ENCODE measurements at regions not wholly inside any gene's neighbourhood (a gene's known extent, or its start where the extent isn't known, plus 50 kb on each side); places are given as distances from the start of the nearest gene placed in this dataset.
"Not testable (repeated sequence)": the region's sequence is repeated elsewhere in the genome, so short reads cannot be mapped to it uniquely, and the experiment has no call there.

DNA sequence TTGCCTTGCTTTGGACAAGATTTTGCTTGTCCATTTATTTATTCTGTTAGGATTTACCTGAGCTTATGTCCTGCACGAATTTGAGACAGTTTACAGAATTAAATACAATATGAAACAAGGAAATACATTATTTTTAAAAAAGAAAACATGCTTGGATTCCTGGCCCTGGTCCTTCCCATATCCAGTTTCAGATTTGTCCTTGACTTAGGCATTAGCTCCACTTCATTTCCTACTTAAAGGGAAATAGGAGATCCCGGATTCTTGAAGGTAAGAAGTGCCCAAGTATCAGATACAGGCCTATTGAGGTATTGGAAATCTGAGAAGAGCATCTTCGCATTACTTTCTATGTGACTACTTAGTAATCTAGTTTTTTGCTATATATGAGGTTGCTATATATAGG lies 672.0 kb downstream of the SI start:
- no peak overlapping the region for H3K4me3 Mint-ChIP-seq
- POLR2A ChIA-PET = no interaction called here
- H3K9me3 Mint-ChIP-seq = no peaks in the 10 kb centered on the region
- H3K27ac Mint-ChIP-seq = no peak overlapping the region
- no peak for DNase-seq
- CTCF ChIA-PET = interaction anchor here (0.5 to 1.3 kb wide), 2 partner anchors 9 to 929 kb away, joined by 3 read pairs; no protein-coding TSS in a partner anchor
- H3K4me1 Mint-ChIP-seq = no peaks in the 10 kb centered on the region
- H3K36me3 Mint-ChIP-seq (ENCODE audit: low read depth) = no peaks in the 10 kb centered on the region
- H3K27me3 Mint-ChIP-seq = no peaks in the 10 kb centered on the region

DNA sequence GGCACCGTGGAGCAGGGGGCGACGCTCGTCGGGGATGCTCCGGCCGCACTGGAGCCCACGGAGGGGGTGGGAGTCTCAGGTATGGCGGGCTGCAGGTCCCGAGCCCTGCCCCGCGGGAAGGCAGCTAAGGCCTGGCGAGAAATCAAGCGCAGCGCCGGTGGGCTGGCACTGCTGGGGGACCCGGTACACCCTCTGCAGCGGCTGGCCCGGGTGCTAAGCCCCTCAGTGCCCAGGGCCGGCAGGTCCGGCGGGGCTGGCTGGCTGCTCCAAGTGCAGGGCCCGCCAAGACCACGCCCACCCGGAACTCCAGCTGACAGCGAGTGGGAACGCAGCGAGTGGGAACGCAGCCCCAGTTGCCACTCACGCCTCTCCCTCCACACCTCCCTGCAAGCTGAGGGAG lies 676.4 kb downstream of the SI start:
- Mint-ChIP-seq H3K9me3 (no peaks in the 10 kb centered on the region), H3K36me3 (ENCODE audit: low read depth) (no peaks in the 10 kb centered on the region), H3K27ac (no peak overlapping the region), H3K4me3 (no peak overlapping the region), H3K27me3 (no peaks in the 10 kb centered on the region), H3K4me1 (no peaks in the 10 kb centered on the region)
- ChIA-PET POLR2A (no interaction called here), CTCF (no interaction called here)
- no peak for DNase-seq

DNA sequence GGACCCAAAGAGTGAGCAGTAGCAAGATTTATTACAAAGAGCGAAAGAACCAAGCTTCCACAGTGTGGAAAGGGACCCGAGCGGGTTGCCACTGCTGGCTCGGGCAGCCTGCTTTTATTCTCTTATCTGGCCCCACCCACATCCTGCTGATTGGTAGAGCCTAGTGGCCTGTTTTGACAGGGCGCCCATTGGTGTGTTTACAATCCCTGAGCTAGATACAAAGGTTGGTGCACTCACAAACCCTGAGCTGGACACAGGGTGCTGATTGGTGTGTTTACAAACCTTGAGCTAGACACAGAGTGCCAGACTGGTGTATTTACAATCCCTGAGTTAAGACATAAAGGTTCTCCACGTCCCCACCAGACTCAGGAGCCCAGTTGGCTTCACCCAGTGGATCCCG lies 676.9 kb downstream of the SI start:
- H3K27me3 Mint-ChIP-seq; H3K27ac Mint-ChIP-seq; H3K36me3 Mint-ChIP-seq (ENCODE audit: low read depth); H3K4me1 Mint-ChIP-seq; CTCF ChIA-PET; POLR2A ChIA-PET; H3K4me3 Mint-ChIP-seq; H3K9me3 Mint-ChIP-seq; DNase-seq: not testable (repeated sequence)

DNA sequence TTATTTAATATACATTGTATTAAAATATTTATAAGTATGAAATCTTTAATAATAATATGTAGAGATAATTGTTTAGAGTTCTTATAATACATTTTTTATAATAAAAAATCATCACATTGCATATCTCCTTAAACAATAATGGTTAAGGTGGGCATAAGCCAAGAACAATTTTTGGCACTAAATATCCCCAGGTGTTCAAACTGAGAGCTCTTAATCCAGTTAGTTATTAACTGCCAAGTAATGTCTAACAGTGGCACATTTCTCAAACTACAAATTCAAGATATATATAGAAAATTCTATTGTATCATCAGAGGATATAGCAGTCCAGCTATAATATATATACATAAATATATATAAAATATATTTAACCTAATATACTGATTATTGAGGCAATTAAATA lies 680.8 kb downstream of the SI start:
- POLR2A ChIA-PET = no interaction called here
- no peak overlapping the region for H3K4me3 Mint-ChIP-seq
- H3K4me1 Mint-ChIP-seq = no peaks in the 10 kb centered on the region
- no peak for DNase-seq
- H3K36me3 Mint-ChIP-seq (ENCODE audit: low read depth) = no peaks in the 10 kb centered on the region
- no peaks in the 10 kb centered on the region for H3K9me3 Mint-ChIP-seq
- H3K27me3 Mint-ChIP-seq = no peaks in the 10 kb centered on the region
- H3K27ac Mint-ChIP-seq = no peak overlapping the region
- CTCF ChIA-PET = no interaction called here

- Mint-ChIP-seq H3K4me1 (no peaks in the 10 kb centered on the region), H3K27me3 (no peaks in the 10 kb centered on the region), H3K4me3 (no peak overlapping the region), H3K36me3 (ENCODE audit: low read depth) (no peaks in the 10 kb centered on the region), H3K9me3 (no peaks in the 10 kb centered on the region), H3K27ac (no peak overlapping the region)
- DNase-seq = no peak
- ChIA-PET CTCF (no interaction called here), POLR2A (no interaction called here)
Observed at GRCh38 chr3:164393171-164393570, 685.1 kb downstream of the SI start.

DNA sequence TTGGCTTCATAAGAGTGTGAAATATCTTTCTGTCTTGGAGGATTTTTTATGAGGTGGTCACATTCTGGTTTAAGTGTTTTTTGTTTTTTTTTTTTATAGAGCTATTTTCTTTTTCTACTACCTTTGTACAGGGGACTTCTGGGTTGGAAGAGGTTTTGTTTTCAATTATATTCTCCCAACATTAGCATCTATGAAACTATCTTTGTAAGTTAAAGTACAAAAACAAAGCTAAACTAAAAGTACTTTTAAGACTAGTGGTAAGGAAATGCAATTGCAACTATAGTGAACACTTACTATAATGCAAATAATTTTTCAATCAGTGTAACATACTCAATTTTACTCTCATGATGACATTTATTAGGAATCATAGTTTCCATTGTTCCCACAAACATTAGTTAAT lies 688.2 kb downstream of the SI start:
- CTCF ChIA-PET = no interaction called here
- Mint-ChIP-seq H3K27me3 (no peaks in the 10 kb centered on the region), H3K27ac (no peak overlapping the region), H3K4me1 (no peaks in the 10 kb centered on the region), H3K36me3 (ENCODE audit: low read depth) (no peaks in the 10 kb centered on the region), H3K9me3 (peaks cover 3% of the 10 kb centered on the region), H3K4me3 (no peak overlapping the region)
- POLR2A ChIA-PET = no interaction called here
- no peak for DNase-seq

DNA sequence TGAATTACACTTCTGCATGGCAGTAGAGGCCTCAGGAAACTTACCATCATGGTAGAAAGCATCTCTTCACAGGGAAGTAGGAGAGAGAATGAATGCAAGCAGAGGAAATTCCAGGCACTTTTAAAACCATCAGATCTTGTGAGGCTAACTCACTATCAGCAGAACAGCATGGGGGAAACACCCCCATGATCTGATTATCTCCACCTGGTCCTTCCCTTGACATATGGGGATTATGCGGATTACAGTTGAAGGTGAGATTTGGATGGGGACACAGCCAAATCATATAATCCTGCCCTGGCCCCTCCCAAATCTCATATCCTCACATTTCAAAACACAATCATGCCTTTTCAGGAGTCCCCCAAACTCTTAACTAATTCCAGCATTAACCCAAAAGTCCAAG lies 691.1 kb downstream of the SI start:
- H3K27me3 Mint-ChIP-seq = no peaks in the 10 kb centered on the region
- H3K4me3 Mint-ChIP-seq = no peak overlapping the region
- H3K9me3 Mint-ChIP-seq = peaks cover 3% of the 10 kb centered on the region
- DNase-seq = no peak
- H3K36me3 Mint-ChIP-seq (ENCODE audit: low read depth) = no peaks in the 10 kb centered on the region
- CTCF ChIA-PET = no interaction called here
- H3K27ac Mint-ChIP-seq = no peak overlapping the region
- H3K4me1 Mint-ChIP-seq = no peaks in the 10 kb centered on the region
- POLR2A ChIA-PET = no interaction called here

GRCh38 chr3:164380156-164380555 lies 698.1 kb downstream of the SI start:
- H3K27me3 Mint-ChIP-seq = no peaks in the 10 kb centered on the region
- no peak overlapping the region for H3K27ac Mint-ChIP-seq
- no peak overlapping the region for H3K4me3 Mint-ChIP-seq
- H3K9me3 Mint-ChIP-seq = peaks cover 3% of the 10 kb centered on the region
- ChIA-PET POLR2A (no interaction called here), CTCF (no interaction called here)
- no peaks in the 10 kb centered on the region for H3K4me1 Mint-ChIP-seq
- no peak for DNase-seq
- H3K36me3 Mint-ChIP-seq (ENCODE audit: low read depth) = no peaks in the 10 kb centered on the region

GRCh38 chr3:164377466-164377865 lies 700.8 kb downstream of the SI start:
- H3K27me3 Mint-ChIP-seq = no peaks in the 10 kb centered on the region
- H3K27ac Mint-ChIP-seq = no peak overlapping the region
- no peaks in the 10 kb centered on the region for H3K36me3 Mint-ChIP-seq (ENCODE audit: low read depth)
- peaks cover 7% of the 10 kb centered on the region for H3K9me3 Mint-ChIP-seq
- POLR2A ChIA-PET = no interaction called here
- no peak overlapping the region for H3K4me3 Mint-ChIP-seq
- CTCF ChIA-PET = no interaction called here
- H3K4me1 Mint-ChIP-seq = no peaks in the 10 kb centered on the region
- no peak for DNase-seq

- POLR2A ChIA-PET = no interaction called here
- CTCF ChIA-PET = no interaction called here
- DNase-seq = no peak
- no peaks in the 10 kb centered on the region for H3K4me1 Mint-ChIP-seq
- no peak overlapping the region for H3K4me3 Mint-ChIP-seq
- H3K27ac Mint-ChIP-seq = no peak overlapping the region
- no peaks in the 10 kb centered on the region for H3K36me3 Mint-ChIP-seq (ENCODE audit: low read depth)
- H3K9me3 Mint-ChIP-seq = peaks cover 9% of the 10 kb centered on the region
- no peaks in the 10 kb centered on the region for H3K27me3 Mint-ChIP-seq
Observed at GRCh38 chr3:164375995-164376394, 702.3 kb downstream of the SI start.

DNA sequence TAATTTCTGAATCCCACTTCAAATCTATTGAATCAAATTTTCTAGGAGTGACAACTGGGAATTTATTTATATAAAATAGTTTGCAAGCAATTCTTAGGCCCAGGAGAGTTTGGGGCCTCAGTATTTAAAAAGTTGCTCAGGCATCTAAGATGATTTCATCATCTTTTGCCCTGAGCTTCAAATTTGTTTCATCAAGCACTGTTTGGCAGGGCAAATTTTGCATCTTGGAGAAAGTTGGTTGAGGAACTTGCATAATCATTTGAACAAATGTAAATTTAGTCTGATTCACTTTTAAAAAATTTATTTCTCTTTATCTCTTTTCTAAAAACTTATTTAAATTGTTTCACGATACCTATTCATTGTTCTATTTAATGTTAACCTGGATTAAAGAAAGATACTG lies 702.8 kb downstream of the SI start:
- POLR2A ChIA-PET = no interaction called here
- no peak for DNase-seq
- H3K27ac Mint-ChIP-seq = no peak overlapping the region
- no peaks in the 10 kb centered on the region for H3K36me3 Mint-ChIP-seq (ENCODE audit: low read depth)
- H3K9me3 Mint-ChIP-seq = peaks cover 9% of the 10 kb centered on the region
- H3K4me3 Mint-ChIP-seq = no peak overlapping the region
- no peaks in the 10 kb centered on the region for H3K4me1 Mint-ChIP-seq
- CTCF ChIA-PET = no interaction called here
- H3K27me3 Mint-ChIP-seq = no peaks in the 10 kb centered on the region

DNA sequence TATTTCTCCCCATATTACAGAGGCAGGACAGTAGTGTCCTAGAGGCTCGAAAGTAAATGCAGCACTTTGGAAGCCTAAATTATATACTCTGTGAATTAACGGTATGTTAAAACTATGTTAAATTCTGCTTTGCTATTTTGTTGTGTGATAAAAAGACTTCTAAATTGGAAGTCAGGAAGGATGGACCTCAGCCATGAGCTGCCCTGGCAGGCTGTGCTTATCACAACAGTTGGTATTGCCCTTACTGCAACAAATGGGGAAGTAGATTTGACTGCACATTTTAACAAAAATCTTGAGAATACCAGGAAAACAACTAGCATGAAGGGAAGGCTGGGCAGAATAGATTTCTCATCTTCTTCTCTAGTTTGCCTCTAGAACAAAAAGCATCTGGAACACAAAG lies 706.6 kb downstream of the SI start:
- H3K4me1 Mint-ChIP-seq = no peaks in the 10 kb centered on the region
- no peak overlapping the region for H3K27ac Mint-ChIP-seq
- no peak for DNase-seq
- H3K4me3 Mint-ChIP-seq = no peak overlapping the region
- H3K9me3 Mint-ChIP-seq = peaks cover 9% of the 10 kb centered on the region
- H3K36me3 Mint-ChIP-seq (ENCODE audit: low read depth) = no peaks in the 10 kb centered on the region
- ChIA-PET POLR2A (no interaction called here), CTCF (no interaction called here)
- no peaks in the 10 kb centered on the region for H3K27me3 Mint-ChIP-seq

- Mint-ChIP-seq H3K27me3 (no peaks in the 10 kb centered on the region), H3K36me3 (ENCODE audit: low read depth) (no peaks in the 10 kb centered on the region), H3K9me3 (peaks cover 9% of the 10 kb centered on the region), H3K4me3 (no peak overlapping the region), H3K4me1 (no peaks in the 10 kb centered on the region), H3K27ac (no peak overlapping the region)
- POLR2A ChIA-PET = no interaction called here
- no peak for DNase-seq
- CTCF ChIA-PET = no interaction called here
Observed at GRCh38 chr3:164370970-164371369, 707.3 kb downstream of the SI start.

- no peaks in the 10 kb centered on the region for H3K9me3 Mint-ChIP-seq
- H3K27me3 Mint-ChIP-seq = no peaks in the 10 kb centered on the region
- H3K4me1 Mint-ChIP-seq = no peaks in the 10 kb centered on the region
- no peaks in the 10 kb centered on the region for H3K36me3 Mint-ChIP-seq (ENCODE audit: low read depth)
- ChIA-PET CTCF (no interaction called here), POLR2A (no interaction called here)
- no peak overlapping the region for H3K27ac Mint-ChIP-seq
- no peak overlapping the region for H3K4me3 Mint-ChIP-seq
- DNase-seq = no peak
Observed at GRCh38 chr3:164365242-164365641, 713.1 kb downstream of the SI start.

DNA sequence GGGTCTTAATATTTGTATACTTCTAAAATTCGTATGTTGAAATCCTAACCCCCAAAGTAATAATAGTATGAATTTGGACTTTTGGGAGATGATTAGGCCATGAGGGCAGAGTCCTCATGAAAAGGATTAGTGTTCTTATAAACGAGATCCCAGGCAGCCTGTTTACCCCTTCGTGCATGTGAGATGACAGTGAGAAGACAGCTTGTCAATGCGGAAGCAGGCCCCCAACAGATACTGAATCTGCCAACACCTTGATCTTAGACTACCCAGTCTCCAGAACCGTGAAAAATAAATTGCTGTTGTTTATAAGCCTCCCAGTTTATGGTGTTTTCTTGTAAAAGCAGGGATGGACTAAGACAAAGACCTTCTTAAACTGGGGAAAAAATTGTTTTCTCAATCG lies 714.2 kb downstream of the SI start:
- no peak overlapping the region for H3K27ac Mint-ChIP-seq
- H3K4me1 Mint-ChIP-seq = no peaks in the 10 kb centered on the region
- DNase-seq = no peak
- ChIA-PET CTCF (no interaction called here), POLR2A (no interaction called here)
- H3K4me3 Mint-ChIP-seq = no peak overlapping the region
- no peaks in the 10 kb centered on the region for H3K36me3 Mint-ChIP-seq (ENCODE audit: low read depth)
- no peaks in the 10 kb centered on the region for H3K9me3 Mint-ChIP-seq
- no peaks in the 10 kb centered on the region for H3K27me3 Mint-ChIP-seq

Data from activated CD4-positive, alpha-beta T cell treated with anti-CD3 and anti-CD28 coated beads, Interleukin-2, amount 10 ng/mL, durations not matched to agents 7 days and 5 days (primary cell).